Ovary (tissue), 3 donors: ENCODE measurements at regions not wholly inside any gene's neighbourhood (a gene's known extent, or its start where the extent isn't known, plus 50 kb on each side); places are given as distances from the start of the nearest gene placed in this dataset.

ENCODE experiments used
- EP300 ChIP-seq: sonication (generic); formaldehyde crosslinking; IDR thresholded peaks from one replicate; pipeline ENCODE4 v1.6.1; 2017; ENCODE audit warnings: antibody characterized with exemption
- TF ChIP-seq, protein P1 (sequence below), 3 donors: fragments of 450-650 bp in 2 of 3; fragments of 200-600 bp in 1 of 3; IDR thresholded peaks; one replicate each; pipeline versions ENCODE4 v1.5.1 to v1.8.0; 2016 to 2022; ENCODE audit warnings: antibody characterized with exemption in 3 of 3, mild to moderate bottlenecking in 1 of 3
- donor health status: DM: no; HTN: no; CAD: no.

DNA sequence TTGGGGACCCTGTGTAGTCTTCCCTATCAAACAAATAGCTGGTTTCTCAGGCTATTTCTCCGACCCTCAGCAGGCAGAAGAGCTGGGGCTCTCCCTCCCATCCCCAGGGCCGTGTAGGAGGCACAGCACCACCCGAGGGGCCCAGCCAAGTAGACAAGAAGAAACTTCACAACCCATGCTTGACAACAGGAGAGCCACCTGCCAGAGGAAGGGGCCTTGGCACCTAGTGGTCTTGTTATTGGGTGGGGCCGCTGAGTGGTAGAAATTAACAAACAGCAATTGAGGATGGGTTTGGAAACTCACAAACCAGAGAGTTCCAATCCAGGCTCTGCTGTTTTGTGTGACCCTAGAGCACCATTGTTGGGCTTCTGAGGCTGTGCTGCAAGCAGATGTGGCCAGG is 108.5 kb upstream of the CHD6 start:
- TF ChIP-seq, protein P1, sequence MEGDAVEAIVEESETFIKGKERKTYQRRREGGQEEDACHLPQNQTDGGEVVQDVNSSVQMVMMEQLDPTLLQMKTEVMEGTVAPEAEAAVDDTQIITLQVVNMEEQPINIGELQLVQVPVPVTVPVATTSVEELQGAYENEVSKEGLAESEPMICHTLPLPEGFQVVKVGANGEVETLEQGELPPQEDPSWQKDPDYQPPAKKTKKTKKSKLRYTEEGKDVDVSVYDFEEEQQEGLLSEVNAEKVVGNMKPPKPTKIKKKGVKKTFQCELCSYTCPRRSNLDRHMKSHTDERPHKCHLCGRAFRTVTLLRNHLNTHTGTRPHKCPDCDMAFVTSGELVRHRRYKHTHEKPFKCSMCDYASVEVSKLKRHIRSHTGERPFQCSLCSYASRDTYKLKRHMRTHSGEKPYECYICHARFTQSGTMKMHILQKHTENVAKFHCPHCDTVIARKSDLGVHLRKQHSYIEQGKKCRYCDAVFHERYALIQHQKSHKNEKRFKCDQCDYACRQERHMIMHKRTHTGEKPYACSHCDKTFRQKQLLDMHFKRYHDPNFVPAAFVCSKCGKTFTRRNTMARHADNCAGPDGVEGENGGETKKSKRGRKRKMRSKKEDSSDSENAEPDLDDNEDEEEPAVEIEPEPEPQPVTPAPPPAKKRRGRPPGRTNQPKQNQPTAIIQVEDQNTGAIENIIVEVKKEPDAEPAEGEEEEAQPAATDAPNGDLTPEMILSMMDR (IDR thresholded peaks at IDR 0.05): no peak
- TF ChIP-seq EP300: no peak
